ENCODE measurements at regions not wholly inside any gene's neighbourhood (a gene's known extent, or its start where the extent isn't known, plus 50 kb on each side); places are given as distances from the start of the nearest gene placed in this dataset.

DNA sequence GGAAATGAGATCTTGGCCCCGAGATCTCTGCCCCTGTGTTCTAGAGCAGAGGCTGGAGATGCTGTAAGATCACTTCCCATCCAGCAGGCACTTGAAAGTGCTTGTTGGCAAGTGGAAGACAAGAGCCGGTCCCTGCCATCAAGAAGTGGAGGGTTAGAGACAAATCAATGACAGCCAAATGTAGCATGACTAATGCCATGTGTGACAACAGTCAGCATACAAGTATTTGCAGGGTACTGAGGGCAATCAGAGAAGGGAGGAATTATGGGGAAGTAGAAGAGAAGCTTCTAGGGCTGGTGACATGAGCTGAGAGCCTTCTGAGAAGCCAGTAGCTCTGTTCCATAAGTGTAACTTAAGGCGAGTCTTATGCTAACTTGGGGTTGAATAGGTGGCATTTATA, 58.6 kb downstream of the TMEM17 start:
- H3K27ac ChIP-seq = no peak overlapping the region
- no peak for DNase-seq (ENCODE audit: low read depth, low spot score)

DNA sequence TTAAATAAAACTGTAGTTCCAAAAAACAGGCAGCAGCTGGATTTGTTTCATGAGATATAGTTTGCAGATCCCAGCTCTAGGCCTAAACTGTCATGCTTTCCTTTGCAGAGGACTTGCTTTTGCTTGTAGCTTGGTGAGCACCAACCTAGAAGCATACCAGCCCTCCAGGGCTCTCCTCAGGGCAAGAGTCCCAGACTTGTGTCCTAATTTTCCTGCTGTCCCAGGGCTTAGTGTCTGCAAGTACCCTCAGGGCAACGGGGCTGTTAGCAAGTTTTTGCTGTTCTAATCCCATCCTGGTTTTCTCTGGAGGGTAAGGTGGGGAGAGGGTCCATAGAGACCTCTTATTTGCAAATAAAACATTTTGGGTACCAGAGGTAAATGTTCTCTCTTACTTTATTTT, 59.5 kb downstream of the TMEM17 start:
- no peak for DNase-seq (ENCODE audit: low read depth, low spot score)
- no peak overlapping the region for H3K27ac ChIP-seq

DNA sequence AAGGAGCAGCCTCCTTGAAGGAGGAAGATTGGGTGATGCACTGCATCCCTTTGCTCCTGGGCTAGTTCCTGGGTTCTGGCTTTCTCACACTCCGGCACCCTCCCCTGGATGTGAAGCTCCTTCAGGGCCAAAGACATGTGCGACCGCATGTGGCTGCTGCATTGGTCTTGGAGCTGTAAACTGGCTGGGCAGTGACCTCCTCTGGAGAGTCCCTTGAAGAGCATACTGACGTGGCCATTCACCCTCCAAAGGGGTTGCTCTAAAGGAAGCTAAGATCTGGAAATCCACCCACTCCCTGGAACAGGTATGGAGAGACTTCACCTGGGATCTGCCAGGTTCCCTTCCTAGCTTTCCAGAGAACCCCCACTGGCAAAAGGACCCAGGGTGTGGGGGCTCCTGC, 62.1 kb downstream of the TMEM17 start:
- no peak overlapping the region for H3K27ac ChIP-seq
- DNase-seq (ENCODE audit: low read depth, low spot score) = no peak

DNA sequence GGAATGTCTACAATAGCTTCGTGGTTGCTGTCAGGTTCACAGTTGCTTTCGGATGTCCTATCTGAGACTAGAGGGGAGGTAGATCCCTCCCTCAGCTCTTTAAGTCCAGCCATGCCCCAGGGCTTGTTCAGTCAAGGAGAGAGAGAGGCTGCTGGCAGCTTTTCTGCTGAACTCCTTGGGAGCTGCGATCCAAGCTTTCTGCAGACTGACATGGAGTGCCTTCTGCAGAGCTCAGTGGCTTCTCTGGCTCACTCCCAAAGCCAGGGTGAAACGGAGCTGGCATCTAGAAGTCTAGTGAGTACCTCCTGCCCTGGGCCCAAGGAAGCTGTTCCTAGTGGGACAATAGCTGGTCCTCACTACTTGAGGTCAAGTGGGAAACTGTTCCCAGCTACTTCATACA, 62.5 kb downstream of the TMEM17 start:
- H3K27ac ChIP-seq = no peak overlapping the region
- no peak for DNase-seq (ENCODE audit: low read depth, low spot score)

DNA sequence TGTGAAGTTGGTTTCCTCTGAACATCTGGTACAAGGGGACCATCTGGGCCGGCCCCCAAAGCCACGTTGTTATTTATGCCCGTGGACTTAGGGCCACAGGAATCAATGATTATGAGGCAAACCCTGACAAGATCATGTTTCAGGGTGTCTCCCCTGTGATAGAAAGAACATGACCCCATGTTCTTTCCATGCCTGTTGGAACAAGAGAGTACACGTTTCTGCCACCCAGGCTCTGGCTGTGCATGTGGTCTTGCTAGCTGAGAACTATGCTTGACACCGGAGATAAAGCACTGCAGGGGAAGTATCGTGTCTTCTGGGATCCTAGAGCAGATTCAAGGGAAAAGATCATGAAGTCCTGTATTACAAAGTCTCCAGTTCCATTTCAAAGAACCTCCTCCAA, 64.2 kb downstream of the TMEM17 start:
- no peak for DNase-seq (ENCODE audit: low read depth, low spot score)
- H3K27ac ChIP-seq = no peak overlapping the region

DNA sequence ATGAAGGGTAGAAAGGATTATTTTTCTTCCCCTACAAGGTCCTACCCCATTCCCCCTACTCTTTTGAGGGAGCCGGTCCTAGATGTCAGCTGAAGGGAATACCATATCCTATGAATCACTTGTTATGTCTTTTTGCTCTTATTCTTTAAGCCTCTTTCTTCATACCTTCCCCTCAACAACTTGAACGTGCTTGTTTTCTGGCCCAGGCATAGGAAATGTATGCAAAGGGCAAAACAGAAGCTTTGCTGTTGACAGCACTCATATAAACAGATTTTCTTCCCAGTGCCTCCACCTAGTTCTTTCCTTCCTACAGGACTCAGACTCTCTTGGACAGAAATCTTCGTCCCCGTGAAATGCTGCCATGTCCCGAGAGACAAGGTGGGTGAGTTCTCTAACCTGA, 64.6 kb downstream of the TMEM17 start:
- H3K27ac ChIP-seq = no peak overlapping the region
- DNase-seq (ENCODE audit: low read depth, low spot score) = no peak

DNA sequence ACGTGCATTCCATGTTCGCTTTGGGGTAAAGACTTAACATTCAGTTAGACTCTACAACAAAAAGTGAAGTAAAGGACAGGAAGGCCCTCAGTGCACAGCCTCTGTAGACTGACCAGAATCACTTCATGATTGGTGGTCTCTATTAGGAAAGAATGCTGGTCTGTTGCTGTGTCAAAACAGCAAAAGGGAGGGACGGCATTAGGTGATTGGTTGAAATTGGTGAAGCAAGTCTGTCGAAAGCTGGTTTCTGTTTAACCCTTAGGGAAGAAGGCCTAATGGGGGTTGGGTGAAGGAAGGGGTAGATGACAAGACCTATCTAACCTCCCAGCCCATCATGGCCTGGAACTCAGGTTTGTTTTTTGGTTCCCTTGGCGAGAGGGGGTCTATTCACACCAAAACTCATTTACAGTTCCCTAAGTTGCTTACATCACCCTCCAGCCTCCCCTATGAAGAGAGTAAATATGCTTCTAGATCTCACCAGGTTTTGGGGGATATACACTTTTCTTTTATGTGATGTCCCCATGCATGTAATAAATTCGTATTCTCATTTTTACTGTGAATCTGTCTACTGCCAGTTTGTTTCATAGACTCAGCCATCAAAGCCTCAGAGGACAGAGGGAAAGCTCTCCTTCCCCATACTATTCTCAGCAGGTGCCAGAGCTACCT, 65.6 kb downstream of the TMEM17 start:
- H3K27ac ChIP-seq = no peak overlapping the region
- DNase-seq (ENCODE audit: low read depth, low spot score) = no peak

DNA sequence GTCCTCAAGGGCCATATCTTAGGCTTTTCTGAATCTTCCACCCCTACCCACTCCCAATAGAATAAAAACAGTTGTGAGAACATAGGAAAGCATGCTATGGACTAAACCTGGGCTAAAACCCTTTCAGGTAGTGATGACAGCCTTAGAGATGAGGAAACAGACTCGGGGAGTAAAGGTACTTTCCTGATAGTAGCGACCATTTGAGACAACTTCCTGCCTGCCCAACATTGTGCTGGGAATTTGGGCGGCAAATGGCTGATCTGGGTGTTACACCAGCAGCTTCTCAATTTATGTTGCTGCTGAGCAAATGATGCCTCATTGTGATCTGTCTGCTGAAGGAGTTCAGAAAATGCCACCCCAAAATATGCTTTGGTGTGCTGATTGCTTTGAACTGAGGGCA, 66.6 kb downstream of the TMEM17 start:
- no peak for DNase-seq (ENCODE audit: low read depth, low spot score)
- H3K27ac ChIP-seq = no peak overlapping the region

DNA sequence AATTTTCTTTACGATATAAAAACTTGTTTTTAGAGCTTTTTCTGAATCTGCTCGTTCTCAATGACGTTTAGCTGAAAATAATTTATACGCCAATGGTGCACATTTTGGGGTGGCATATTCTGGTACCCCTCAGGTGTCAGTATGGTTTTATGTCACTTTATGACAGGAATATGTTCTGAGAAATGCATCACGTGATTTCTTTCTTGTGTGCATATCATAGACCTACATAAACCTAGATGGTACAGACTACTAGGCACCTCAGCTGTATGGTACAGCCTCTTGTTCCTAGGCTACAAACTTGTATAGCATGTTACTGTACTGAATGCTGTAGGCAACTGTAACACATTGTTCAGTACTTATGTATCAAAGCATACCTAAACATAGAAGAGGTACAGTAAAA, 68.2 kb downstream of the TMEM17 start:
- no peak overlapping the region for H3K27ac ChIP-seq
- DNase-seq (ENCODE audit: low read depth, low spot score) = no peak

DNA sequence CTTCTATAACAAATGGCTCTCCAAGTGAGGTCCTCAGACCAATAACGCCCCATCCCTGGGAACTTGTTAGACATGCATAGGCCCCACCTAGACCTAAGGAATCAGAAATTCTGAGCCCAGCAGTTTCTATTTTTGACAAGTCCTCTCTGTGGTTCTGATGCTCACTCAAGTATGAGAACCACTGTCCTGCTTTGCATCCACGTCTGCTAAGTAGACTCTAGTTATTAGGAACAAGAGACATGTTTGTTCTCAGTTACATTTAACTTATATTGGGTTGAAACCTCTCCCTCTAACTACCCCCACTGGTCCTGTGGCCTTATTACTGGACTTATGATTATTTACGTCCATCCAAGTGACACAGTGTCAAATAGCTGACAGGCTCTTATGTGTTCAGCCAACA, 70.3 kb downstream of the TMEM17 start:
- DNase-seq (ENCODE audit: low read depth, low spot score) = no peak
- no peak overlapping the region for H3K27ac ChIP-seq

DNA sequence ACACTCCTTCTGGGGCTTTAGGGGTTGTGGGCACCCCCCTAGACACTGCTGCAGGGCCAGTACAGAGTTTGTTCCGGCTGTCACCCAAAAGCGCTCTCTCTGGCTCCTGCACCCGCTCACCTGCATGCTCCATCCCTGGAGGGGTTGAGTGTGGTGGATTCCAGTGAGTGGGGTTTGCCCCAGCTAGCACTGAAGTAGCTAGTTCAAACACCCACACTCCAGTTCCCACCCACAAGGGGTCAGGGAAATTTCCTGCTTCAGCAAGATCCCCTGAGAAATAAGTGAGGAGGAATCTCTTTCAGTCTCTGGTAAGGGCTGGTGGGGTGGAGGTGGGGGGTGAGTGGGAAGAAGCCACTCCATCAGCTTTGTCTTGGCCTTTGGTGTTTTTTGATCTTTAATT, 73.6 kb downstream of the TMEM17 start:
- no peak for DNase-seq (ENCODE audit: low read depth, low spot score)
- H3K27ac ChIP-seq = no peak overlapping the region

DNA sequence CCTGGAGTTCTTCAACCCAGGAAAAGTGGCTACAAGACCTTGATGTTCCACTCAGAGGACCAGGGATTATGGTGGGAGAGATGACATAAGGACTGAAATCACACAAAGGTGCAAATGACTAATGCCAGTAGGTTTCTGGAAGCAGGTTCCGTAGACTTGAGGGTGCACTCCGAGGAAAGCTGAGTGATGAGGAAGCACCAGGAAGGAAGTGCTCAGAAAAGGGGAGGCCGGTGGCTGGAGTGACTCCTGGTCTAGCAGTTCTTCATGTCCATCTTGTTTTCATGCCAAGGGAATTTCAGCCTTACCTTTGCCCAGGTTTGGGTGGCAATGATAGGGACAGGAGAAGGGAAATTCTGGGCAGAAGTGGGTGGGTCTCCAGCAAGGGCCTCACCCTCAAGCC, 74.5 kb downstream of the TMEM17 start:
- H3K27ac ChIP-seq = no peak overlapping the region
- DNase-seq (ENCODE audit: low read depth, low spot score) = no peak

DNA sequence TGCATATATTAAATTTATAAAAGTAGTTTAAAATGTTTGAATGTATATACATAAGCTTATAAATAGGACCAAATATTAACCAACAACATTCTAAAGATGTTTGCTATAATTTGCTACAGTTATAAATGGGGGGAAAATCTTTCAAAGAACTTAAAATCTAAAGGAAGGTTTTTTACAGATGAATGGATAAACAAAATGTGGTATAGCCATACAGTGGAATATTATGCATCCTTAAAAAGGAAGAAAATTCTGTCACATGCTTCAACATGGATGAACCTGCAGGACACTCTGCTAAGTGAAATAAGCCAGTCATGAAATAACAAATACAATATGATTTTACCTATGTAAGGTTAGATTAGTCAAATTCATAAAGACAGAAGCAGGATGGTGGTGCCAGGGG, 75.8 kb downstream of the TMEM17 start:
- no peak overlapping the region for H3K27ac ChIP-seq
- no peak for DNase-seq (ENCODE audit: low read depth, low spot score)

DNA sequence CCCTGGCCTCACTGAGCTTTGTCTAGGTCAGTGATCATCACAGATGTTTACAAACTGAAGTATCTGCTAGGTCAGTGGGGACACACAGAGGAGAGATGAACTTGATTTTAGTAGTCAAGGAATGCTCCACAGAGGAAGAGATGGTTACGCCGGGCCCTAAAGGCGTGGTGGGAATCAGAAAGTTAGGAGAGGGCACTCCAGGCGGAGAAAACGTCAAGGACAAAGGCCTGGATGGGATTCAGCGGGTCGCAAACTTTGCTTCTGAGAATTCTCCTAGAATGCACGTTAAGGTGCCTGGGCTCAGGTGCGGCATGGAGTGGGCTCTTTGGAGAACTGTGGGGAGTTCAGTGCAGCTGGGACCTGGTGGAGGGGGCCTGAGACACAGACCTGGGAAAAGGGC, 78.8 kb downstream of the TMEM17 start:
- H3K27ac ChIP-seq = no peak overlapping the region
- DNase-seq (ENCODE audit: low read depth, low spot score) = no peak

DNA sequence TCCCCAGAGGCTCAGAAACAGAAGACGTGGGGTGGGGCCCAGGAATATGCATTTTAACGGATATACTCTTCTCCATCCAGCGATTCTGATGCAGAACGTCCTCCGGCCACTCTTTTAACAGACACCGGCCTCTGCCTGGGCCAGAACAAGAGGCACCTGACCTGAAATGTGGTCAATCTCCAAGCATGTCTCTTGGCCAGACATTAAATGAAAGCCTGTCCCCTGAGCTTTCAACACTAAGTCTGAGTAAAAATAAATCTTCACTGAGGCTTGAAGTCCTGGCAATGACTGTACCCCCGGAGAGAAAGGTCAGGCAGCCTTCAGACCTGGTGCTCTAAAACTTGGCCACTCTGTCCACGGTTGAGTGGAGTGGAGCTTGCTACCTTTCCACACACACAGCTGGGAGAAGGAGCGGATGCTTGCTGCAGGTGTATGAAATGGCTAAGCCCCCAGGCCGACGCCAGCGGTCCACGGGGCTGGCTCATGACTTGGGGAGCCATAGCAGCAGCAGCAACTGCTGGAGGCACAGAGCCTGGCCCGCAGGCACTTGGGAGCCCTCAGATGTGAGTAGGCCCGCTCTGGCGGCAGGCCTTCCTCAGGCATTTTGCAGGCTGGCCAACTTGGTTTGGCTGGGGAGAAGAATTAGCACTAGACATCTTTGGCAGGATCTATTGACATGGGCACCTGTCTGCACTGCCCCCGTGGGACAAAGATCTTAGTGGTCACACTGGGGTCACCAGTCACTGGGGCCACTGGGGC, 79.7 kb downstream of the TMEM17 start:
- DNase-seq (ENCODE audit: low read depth, low spot score) = no peak
- peak overlapping the region; percentile 85 for H3K27ac ChIP-seq

DNA sequence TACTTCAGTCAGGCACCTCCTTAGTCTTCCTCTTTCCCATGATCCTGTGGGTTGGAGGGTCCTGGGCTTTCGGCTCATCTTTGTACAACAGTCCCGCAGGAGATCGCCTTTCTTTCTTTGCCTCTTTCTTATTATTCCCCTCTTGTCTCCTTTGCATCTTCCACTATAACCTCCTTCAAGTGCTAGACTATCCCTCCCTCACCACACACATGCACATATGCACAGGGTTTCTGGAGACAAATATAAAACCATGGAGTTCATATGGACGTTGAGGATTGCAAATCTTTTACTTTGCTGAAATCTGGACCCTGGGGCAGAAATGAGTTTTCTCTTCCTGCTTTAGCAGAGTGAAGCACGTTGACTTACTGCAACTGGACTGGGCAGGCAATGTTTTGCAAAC, 80.3 kb downstream of the TMEM17 start:
- H3K27ac ChIP-seq = peak overlapping the region; percentile 85

DNA sequence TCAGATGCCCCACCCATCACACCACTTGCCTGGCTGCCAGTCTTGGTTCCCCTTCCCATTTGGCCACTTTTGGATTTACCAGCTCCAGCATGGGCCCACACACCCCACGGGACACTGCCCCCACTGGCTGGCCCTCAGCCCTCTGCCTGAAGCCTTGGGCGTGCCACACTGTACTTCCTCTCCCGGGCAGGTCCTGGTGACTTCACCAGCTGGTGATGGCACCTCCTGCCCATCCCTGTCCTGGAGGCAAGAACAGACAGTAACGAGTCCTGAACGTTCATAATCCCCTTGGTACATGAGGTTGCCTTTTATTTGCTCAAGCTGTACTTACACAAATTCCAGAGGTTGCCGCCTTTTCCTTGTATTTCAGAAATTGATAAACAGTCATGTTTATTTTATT, 81.1 kb downstream of the TMEM17 start:
- peak; percentile 57 for DNase-seq (ENCODE audit: low read depth, low spot score)
- peak overlapping the region; percentile 85 for H3K27ac ChIP-seq

More for the DNA sequence above, 80.3 kb downstream of the TMEM17 start:
- DNase-seq (ENCODE audit: low read depth, low spot score) = no peak

DNA sequence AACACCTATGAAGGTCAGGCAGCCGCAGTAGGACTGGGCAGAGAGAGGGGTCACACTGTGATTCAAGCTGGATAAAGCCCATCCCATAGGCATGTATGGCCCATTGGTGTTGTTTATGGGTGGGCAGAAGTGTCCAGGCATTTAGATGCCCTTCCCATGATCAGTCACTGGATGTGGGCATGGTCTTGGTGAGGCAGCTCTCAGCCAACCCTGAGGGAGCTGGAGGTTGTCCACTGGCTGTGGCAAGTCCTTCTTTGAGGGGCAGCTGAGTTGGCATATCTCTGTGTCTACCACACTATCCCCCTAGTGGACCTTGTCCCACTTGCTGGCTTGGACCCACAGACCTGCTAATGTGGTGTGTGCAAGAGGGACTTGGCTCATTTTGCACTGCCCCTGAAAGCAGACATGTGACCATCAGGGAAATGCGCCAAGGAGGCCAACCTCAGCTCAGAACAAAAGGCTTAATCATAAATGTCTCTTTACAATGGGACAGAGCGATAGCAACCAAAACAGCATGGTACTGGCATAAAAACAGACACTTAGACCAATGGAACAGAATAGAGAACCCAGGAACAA, 82.0 kb downstream of the TMEM17 start:
- DNase-seq (ENCODE audit: low read depth, low spot score) = no peak
- H3K27ac ChIP-seq = peak overlapping the region; percentile 85

DNA sequence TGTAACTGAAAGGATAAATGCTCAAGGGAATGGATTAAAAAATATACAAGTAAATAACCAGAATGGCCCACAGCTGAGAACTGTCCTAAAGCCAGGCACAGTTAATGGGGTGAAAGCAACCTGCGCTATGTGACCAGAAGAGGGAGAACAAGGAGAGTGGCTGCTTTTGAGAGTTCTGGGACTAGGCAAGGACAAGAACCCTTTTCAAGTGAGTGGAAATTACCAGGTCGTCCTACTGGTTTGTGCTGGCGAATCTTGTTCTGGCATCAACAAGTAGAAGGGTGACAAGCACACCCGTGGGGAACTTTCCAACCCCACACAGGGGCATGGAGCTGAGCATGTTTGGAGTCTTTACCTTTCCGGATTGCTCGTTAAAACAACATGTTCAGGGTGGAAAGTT, 82.8 kb downstream of the TMEM17 start:
- DNase-seq (ENCODE audit: low read depth, low spot score) = no peak
- H3K27ac ChIP-seq = peak overlapping the region; percentile 85

DNA sequence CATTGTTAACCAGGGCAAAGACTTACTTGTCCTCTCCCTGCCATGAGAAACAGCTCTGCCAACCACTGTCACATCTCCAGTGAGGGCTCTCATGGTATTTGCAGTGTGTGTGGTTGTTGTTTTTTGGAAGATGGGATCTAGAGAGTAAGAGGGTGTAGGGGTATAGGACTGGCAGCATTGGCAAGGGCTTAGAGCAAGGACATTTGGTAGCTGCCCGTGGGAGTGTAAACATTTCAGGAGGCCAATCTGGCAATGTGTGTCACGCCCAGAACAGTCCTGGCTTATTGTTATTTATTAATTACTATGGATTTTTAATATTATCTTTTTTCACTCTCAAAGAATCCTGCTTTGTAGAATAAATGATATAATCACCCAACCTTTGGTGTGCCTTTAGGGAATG, 90.5 kb downstream of the TMEM17 start:
- peak overlapping the region; percentile 80 for H3K27ac ChIP-seq
- no peak for DNase-seq (ENCODE audit: low read depth, low spot score)

DNA sequence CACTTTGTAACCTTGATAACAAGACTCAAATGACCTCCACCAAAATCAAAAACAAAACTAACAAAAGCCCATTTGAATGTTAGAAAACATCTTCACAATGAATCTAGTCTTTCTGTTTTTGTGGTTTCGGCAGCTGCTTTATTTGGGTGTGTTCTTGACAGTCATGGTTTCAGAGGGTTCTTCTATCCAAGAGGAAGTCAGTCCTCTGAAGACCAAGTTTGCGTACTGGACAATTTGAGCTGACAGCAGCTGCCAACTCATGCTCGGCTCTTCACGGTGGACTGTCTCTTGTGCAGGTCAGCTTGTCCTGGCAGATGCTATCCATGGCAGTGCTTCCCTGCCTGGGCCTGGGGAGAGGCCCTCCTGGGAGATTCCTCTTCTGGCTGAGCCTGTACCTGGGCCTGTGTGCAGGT, 91.0 kb downstream of the TMEM17 start:
- DNase-seq (ENCODE audit: low read depth, low spot score) = no peak
- H3K27ac ChIP-seq = peak overlapping the region; percentile 80

Measured in epithelial cell of prostate (primary cell).